ENCODE measurements at regions not wholly inside any gene's neighbourhood (a gene's known extent, or its start where the extent isn't known, plus 50 kb on each side); places are given as distances from the start of the nearest gene placed in this dataset.

DNA sequence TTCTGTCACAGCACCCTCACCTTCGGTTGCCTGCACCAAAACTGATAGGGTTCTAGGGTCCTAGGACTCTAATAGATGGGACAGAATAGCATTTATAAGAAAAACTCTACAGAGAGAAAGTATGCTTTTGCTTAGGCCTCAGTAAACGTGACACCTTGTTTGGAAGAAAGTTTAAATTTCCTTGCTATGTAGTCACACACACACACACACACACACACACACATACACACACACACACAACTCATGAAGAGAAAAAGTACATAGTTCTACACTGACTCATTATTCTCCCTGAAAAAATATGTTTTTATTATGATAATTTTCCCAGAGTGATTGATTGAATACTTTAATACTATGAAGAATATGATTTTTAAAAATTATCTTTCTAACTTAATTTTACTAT is 220.8 kb upstream of the SNX19 start:
- no peak for DNase-seq (ENCODE audit: low spot score)
- TF ChIP-seq, protein P1, sequence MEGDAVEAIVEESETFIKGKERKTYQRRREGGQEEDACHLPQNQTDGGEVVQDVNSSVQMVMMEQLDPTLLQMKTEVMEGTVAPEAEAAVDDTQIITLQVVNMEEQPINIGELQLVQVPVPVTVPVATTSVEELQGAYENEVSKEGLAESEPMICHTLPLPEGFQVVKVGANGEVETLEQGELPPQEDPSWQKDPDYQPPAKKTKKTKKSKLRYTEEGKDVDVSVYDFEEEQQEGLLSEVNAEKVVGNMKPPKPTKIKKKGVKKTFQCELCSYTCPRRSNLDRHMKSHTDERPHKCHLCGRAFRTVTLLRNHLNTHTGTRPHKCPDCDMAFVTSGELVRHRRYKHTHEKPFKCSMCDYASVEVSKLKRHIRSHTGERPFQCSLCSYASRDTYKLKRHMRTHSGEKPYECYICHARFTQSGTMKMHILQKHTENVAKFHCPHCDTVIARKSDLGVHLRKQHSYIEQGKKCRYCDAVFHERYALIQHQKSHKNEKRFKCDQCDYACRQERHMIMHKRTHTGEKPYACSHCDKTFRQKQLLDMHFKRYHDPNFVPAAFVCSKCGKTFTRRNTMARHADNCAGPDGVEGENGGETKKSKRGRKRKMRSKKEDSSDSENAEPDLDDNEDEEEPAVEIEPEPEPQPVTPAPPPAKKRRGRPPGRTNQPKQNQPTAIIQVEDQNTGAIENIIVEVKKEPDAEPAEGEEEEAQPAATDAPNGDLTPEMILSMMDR (IDR thresholded peaks at IDR 0.05; ENCODE audit: extremely low read depth, missing control alignments) = no peak

DNA sequence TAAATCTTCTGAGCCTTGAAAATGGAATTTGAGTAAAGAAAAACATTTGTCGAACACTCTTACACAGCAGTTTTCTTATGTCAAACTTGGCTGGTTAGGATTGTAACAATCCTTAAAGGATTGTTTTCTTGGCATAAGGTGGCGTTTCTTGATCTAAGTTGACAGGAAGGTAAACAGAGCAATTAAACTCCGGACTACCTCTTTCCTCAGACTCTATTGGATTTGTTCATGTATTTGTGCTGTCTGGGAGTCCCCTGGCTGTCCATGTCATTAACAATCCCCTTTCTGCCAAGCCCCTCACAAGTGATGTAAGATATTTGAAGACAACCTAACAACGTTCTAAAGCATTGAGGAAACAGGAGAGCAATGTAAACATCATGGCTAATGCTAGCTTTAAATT is 222.5 kb upstream of the SNX19 start:
- TF ChIP-seq, protein P1 (IDR thresholded peaks at IDR 0.05; ENCODE audit: extremely low read depth, missing control alignments) = no peak
- no peak for DNase-seq (ENCODE audit: low spot score)

DNA sequence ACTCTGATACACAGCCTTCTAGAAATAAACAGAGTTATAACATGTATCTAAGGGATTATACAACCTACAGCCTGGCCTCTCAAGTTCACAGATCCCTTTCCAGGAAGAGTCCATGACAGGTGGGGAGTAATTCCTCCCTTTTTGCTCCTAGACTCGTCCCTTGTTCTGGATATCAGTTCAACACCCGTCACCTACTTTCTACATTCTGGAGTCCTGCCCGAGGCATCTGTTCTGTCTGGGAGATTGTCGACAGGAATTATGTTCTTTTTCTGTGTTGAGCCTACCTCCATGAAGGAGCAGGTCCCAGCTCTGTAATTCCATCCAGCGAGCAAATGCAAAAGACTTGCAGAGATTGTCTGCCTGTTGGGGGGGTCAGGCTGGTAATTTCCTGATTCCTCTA is 224.6 kb upstream of the NTM start:
- TF ChIP-seq, protein P1 (IDR thresholded peaks at IDR 0.05; ENCODE audit: extremely low read depth, missing control alignments) = no peak
- DNase-seq (ENCODE audit: low spot score) = no peak

DNA sequence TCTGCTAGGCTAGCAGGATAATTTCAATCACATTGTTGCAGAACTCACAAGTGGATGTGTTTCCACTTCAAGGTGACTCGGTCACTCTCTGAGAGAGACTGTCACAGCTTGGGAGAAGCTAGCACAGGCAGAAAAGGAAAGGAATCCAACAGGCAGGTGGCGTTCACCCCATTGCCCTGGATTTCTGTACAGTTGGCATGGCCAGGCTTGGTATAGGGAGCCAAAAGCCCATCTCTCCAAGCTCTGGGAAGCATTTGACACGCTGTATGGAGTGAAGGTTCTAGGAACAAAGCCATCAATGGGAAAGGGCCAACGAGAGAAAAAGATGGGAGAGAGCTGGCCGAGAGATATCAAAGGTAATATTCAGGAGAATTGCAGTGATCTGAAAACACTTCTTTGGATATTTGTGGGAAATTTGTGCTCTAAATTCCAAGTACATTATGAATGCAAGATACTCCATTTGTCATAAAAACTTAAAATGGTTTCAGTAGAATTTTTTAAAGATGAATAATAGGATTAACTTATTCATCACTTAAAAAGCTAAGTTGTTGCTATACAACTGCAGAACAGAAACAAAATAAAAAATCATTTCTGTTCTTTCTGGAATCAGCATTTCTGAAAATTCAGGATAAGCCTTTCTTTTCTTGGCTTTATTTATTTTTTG is 223.5 kb upstream of the NTM start:
- DNase-seq (ENCODE audit: low spot score) = no peak
- TF ChIP-seq, protein P1 (IDR thresholded peaks at IDR 0.05; ENCODE audit: extremely low read depth, missing control alignments) = no peak

DNA sequence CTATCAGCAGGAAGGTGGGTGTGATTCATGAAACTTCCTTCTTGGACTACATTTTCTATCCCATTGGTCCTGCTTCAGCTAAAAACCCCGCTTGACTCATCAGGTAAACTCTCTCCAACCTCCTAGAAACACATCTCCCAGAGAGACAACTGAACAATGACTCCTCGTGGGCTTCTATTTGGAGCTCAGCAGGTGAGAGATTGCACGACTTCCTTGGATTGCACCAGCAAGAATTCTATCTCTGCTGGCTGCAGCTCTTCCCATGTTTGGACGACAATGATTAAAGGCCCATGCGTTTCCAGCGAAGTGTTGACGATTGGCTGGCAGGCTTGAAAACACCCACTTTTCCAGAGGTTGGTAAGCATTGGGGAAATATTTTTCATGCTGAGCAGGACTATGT is 216.1 kb upstream of the NTM start:
- TF ChIP-seq, protein P1 (IDR thresholded peaks at IDR 0.05; ENCODE audit: extremely low read depth, missing control alignments) = no peak
- DNase-seq (ENCODE audit: low spot score) = no peak

DNA sequence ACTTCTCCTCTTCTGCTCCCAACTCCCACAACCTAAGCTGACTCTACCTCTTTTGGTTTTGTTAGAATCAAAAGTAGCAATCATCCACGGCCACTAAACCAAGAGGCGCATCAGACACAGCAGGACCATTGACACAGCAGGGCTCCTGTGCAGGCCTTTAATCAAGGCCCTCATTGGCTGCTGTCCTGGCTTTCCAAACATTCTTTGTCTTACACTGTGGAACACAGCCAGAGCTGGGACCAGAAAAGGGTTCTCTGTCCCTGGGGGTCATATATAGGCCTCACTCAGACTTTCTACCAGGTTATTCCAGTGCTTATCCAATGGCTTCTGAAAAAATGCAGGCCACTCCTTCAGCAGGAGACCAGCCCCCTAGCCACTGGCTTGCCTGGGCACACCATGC is 212.7 kb upstream of the NTM start:
- TF ChIP-seq, protein P1 (IDR thresholded peaks at IDR 0.05; ENCODE audit: extremely low read depth, missing control alignments) = no peak
- no peak for DNase-seq (ENCODE audit: low spot score)

DNA sequence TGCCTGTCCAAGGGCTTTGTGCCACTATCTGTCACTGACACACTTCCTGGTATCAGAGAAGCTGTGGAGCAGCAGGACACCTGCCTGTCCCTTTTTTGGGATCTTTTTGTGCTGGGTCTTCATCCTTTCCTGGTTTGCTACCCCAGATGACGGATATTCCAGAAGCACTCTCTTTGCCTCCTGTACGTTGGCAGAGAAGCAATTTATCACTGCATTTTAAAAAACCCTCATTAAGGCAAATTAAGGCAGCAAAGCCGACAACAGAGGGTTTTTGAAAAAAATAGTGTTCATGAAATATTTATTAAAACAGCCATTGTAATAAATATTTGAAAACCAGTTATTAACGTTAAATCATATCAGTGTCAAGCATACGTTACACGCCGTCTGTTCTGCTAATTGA is 209.6 kb upstream of the NTM start:
- TF ChIP-seq, protein P1 (IDR thresholded peaks at IDR 0.05; ENCODE audit: extremely low read depth, missing control alignments) = no peak
- DNase-seq (ENCODE audit: low spot score) = no peak
